H1 (cell line): ENCODE measurements at regions not wholly inside any gene's neighbourhood (a gene's known extent, or its start where the extent isn't known, plus 50 kb on each side); places are given as distances from the start of the nearest gene placed in this dataset.

Experiments used
- CTCF ChIA-PET: fragments of 300-600 bp; sonication (Branson Sonifier 250); formaldehyde crosslinking; loops from one replicate; lab custom pipeline; 2021; ENCODE audit not compliant: partially characterized antibody; lab: Charles Lee
- POLR2A ChIA-PET: fragments of 300-600 bp; sonication (Branson Sonifier 250); formaldehyde crosslinking; loops from one replicate; lab custom pipeline; 2021; ENCODE audit warnings: inconsistent platforms; ENCODE audit not compliant: partially characterized antibody; lab: Charles Lee
- DNase-seq, 2 experiments: peaks; one replicate each; pipeline versions ENCODE4 v3.0.0 to v3.0.0-alpha.2; 2010 to 2022; ENCODE audit warnings: low spot score in 2 of 2, low read depth in 1 of 2, mixed read lengths in 1 of 2
- FAIRE-seq: peaks from 2 replicates; lab custom pipeline; 2011; peaks lifted over from hg19 to GRCh38; lab: Jason Lieb, UNC
- H2AFZ ChIP-seq: 2 replicates; pipeline ENCODE4 v1.8.1; 2012; ENCODE audit warnings: low read length, inconsistent platforms
- H2AK5ac ChIP-seq: 2 replicates; pipeline ENCODE4 v1.6.1; 2013; ENCODE audit warnings: low read depth, low read length
- H2BK120ac ChIP-seq: replicated peaks from 2 replicates; pipeline ENCODE3; 2013; ENCODE audit warnings: low read depth, low read length, inconsistent platforms
- H2BK12ac ChIP-seq: 2 replicates; pipeline ENCODE4 v1.6.1; 2013; ENCODE audit warnings: low read depth, low read length
- H2BK15ac ChIP-seq: 2 replicates; pipeline ENCODE4 v1.6.1; 2013; ENCODE audit warnings: low read length
- H2BK20ac ChIP-seq: 2 replicates; pipeline ENCODE4 v1.6.1; 2013; ENCODE audit warnings: low read length
- H2BK5ac ChIP-seq: 2 replicates; pipeline ENCODE4 v1.6.1; 2013; ENCODE audit warnings: low read depth, low read length
- H3K14ac ChIP-seq: 2 replicates; pipeline ENCODE4 v1.6.1; 2013; ENCODE audit warnings: inconsistent platforms; ENCODE audit not compliant: insufficient read length
- H3K18ac ChIP-seq: 2 replicates; pipeline ENCODE4 v1.6.1; 2013; ENCODE audit warnings: low read length; ENCODE audit errors: extremely low read depth
- H3K23ac ChIP-seq: 2 replicates; pipeline ENCODE4 v1.6.1; 2013; ENCODE audit warnings: inconsistent platforms; ENCODE audit not compliant: insufficient read length
- H3K23me2 ChIP-seq: 2 replicates; pipeline ENCODE4 v1.6.1; 2013; ENCODE audit warnings: low read depth, low read length
- H3K27ac ChIP-seq: 2 replicates; pipeline ENCODE4 v1.6.1; 2011; ENCODE audit warnings: low read depth, low read length, inconsistent platforms
- H3K27me3 ChIP-seq, 4 experiments: replicated peaks in 1 of 4; 1 replicate in 1 of 4; 2 replicates in 3 of 4; pipeline versions ENCODE4 v1.6.1 to v1.8.1; 2011 to 2013; ENCODE audit warnings: low read length in 3 of 4, mild to moderate bottlenecking in 3 of 4, inconsistent platforms in 2 of 4, mixed read lengths in 2 of 4, moderate library complexity in 1 of 4; ENCODE audit not compliant: control insufficient read depth in 3 of 4, insufficient read depth in 3 of 4; ENCODE audit errors: extremely low read depth in 1 of 4
- H3K36me3 ChIP-seq, 4 experiments: 2 replicates each; pipeline versions ENCODE4 v1.6.1 to v1.8.1; 2011 to 2013; ENCODE audit warnings: mild to moderate bottlenecking in 4 of 4, low read length in 3 of 4, moderate library complexity in 2 of 4, control low read depth in 1 of 4, inconsistent platforms in 1 of 4; ENCODE audit not compliant: insufficient read depth in 4 of 4, control insufficient read depth in 2 of 4
- H3K4ac ChIP-seq: replicated peaks from 2 replicates; pipeline ENCODE3; 2013; ENCODE audit warnings: low read length, low read depth, mixed read lengths, inconsistent platforms; ENCODE audit not compliant: insufficient read length
- H3K4me1 ChIP-seq, 4 experiments: replicated peaks in 1 of 4; 1 replicate in 1 of 4; 2 replicates in 3 of 4; pipeline versions ENCODE4 v1.6.1 to v1.8.1; 2011 to 2013; ENCODE audit warnings: low read length in 3 of 4, inconsistent platforms in 2 of 4, mixed read lengths in 1 of 4; ENCODE audit not compliant: insufficient read depth in 4 of 4, control insufficient read depth in 3 of 4
- H3K4me2 ChIP-seq, 2 experiments: 2 replicates each; pipeline versions ENCODE4 v1.6.1 to v1.8.1; 2011 to 2013; ENCODE audit warnings: low read depth in 2 of 2, low read length in 2 of 2, control low read depth in 1 of 2, inconsistent platforms in 1 of 2, mild to moderate bottlenecking in 1 of 2; ENCODE audit not compliant: insufficient read depth in 1 of 2
- H3K4me3 ChIP-seq, 4 experiments: fragments of 200-600, 300-600 bp in 1 of 4; sonication (generic), shearing (Covaris generic), sonication (Bioruptor Twin) in 1 of 4; 2 replicates each; pipeline versions ENCODE4 v1.5.1 to v1.8.1; 2011 to 2016; ENCODE audit warnings: low read length in 4 of 4, low read depth in 3 of 4, control low read depth in 2 of 4, inconsistent platforms in 2 of 4, mild to moderate bottlenecking in 2 of 4, mixed read lengths in 1 of 4, moderate library complexity in 1 of 4; ENCODE audit not compliant: insufficient read depth in 2 of 4; ENCODE audit errors: extremely low read depth in 1 of 4
- H3K56ac ChIP-seq: replicated peaks from 2 replicates; pipeline ENCODE3; 2013; ENCODE audit warnings: low read depth, mild to moderate bottlenecking, mixed read lengths, low read length, inconsistent platforms; ENCODE audit not compliant: insufficient read length
- H3K79me1 ChIP-seq: 2 replicates; pipeline ENCODE4 v1.6.1; 2013; ENCODE audit warnings: low read depth, low read length, control low read depth
- H3K79me2 ChIP-seq, 2 experiments: 2 replicates each; pipeline versions ENCODE4 v1.6.1 to v1.8.1; 2012 to 2013; ENCODE audit warnings: low read length in 2 of 2, mild to moderate bottlenecking in 2 of 2, inconsistent platforms in 1 of 2; ENCODE audit not compliant: insufficient read depth in 2 of 2, control insufficient read depth in 1 of 2
- H3K9ac ChIP-seq, 4 experiments: replicated peaks in 1 of 4; 1 replicate in 1 of 4; 2 replicates in 3 of 4; pipeline versions ENCODE4 v1.6.1 to v1.8.1; 2011 to 2013; ENCODE audit warnings: low read depth in 3 of 4, low read length in 3 of 4, control low read depth in 2 of 4, mild to moderate bottlenecking in 2 of 4, moderate library complexity in 2 of 4, inconsistent platforms in 1 of 4; ENCODE audit errors: extremely low read depth in 1 of 4
- H3K9me3 ChIP-seq, 2 experiments: 2 replicates each; pipeline versions ENCODE4 v1.6.1 to v1.8.1; 2012 to 2013; ENCODE audit warnings: mild to moderate bottlenecking in 2 of 2, moderate library complexity in 2 of 2, control low read depth in 1 of 2, inconsistent platforms in 1 of 2, low read depth in 1 of 2, low read length in 1 of 2, mixed read lengths in 1 of 2; ENCODE audit not compliant: insufficient read depth in 2 of 2
- H4K20me1 ChIP-seq, 2 experiments: replicated peaks in 1 of 2; 2 replicates each; pipeline versions ENCODE3 to v1.8.1; 2011 to 2013; ENCODE audit warnings: inconsistent platforms in 2 of 2, low read length in 2 of 2, mild to moderate bottlenecking in 1 of 2; ENCODE audit not compliant: insufficient read depth in 2 of 2, control insufficient read depth in 1 of 2
- H4K5ac ChIP-seq: 2 replicates; pipeline ENCODE4 v1.6.1; 2013; ENCODE audit warnings: low read length, low read depth, mixed read lengths, inconsistent platforms; ENCODE audit not compliant: insufficient read length
- H4K8ac ChIP-seq: 2 replicates; pipeline ENCODE4 v1.8.0; 2013; ENCODE audit warnings: mild to moderate bottlenecking, moderate library complexity, low read length, inconsistent platforms; ENCODE audit not compliant: insufficient read depth; ENCODE audit errors: extremely low read depth
- H4K91ac ChIP-seq: replicated peaks from 2 replicates; pipeline ENCODE3; 2013; ENCODE audit warnings: low read length, mixed read lengths, inconsistent platforms; ENCODE audit not compliant: insufficient read length
- EP300 ChIP-seq, 2 experiments: IDR thresholded peaks; 1 replicate in 1 of 2; 2 replicates in 1 of 2; pipeline ENCODE4 v1.6.1; 2011 to 2012; ENCODE audit warnings: low read depth in 2 of 2, low read length in 2 of 2, mild to moderate bottlenecking in 2 of 2, borderline replicate concordance in 1 of 2, inconsistent platforms in 1 of 2, moderate library complexity in 1 of 2
- EZH2 ChIP-seq: fragments of 200-600 bp; sonication (generic); IDR thresholded peaks from 2 replicates; pipeline ENCODE4 v1.7.1; 2012; ENCODE audit warnings: low read depth, mild to moderate bottlenecking, moderate library complexity, low read length, inconsistent platforms; ENCODE audit not compliant: severe bottlenecking
- TBP ChIP-seq: IDR thresholded peaks from 2 replicates; pipeline ENCODE4 v1.6.1; 2011; ENCODE audit warnings: low read depth, low read length, improper control_type of control experiment
- WGBS, 2 experiments: shearing (Covaris generic) in 1 of 2; methylation state at CpG; one replicate each; pipeline versions ENCODE4 v1.1.6 to v1.1.7; 2013 to 2015; ENCODE audit warnings: low lambda C conversion rate in 2 of 2, mixed read lengths in 2 of 2, inconsistent platforms in 1 of 2, low coverage in 1 of 2, missing lambda C conversion rate in 1 of 2; ENCODE audit not compliant: insufficient replicate concordance in 2 of 2, insufficient coverage in 1 of 2, insufficient read length in 1 of 2; ENCODE audit errors: extremely low coverage in 1 of 2, missing lambda C conversion rate in 1 of 2; 5-methylcytosine and 5-hydroxymethylcytosine counted together

DNA sequence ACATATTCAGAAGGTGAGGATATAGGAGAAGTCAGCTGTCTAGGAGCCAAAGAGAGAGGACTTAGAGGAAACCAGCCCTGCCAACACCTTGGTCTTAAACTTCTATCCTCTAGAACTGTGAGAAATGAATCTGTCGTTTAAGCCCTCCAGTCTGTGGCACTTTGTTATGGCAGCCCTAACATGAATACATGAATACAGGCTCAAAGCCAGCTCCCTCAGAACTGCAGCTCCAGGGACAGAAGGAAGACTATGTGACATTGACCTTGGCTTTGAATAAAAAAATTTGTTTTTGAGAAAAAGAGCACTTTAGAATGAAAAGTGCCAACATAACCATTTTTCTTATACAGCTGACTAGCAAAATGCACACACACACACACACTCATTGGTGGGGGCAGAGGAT is 110.9 kb upstream of the ATP2B2 start:
- Histone ChIP-seq H2BK12ac (no peak overlapping the region), H3K23me2 (no peaks in the 10 kb centered on the region), H4K20me1 (no peaks in the 10 kb centered on the region), H3K4ac (no peak overlapping the region), H4K5ac (no peak overlapping the region), H2BK5ac (no peak overlapping the region), H3K79me1 (no peaks in the 10 kb centered on the region), H3K4me2 (no peak overlapping the region), H3K14ac (no peak overlapping the region), H3K9ac (no peak overlapping the region), H3K36me3 (no peaks in the 10 kb centered on the region), H3K4me1 (peaks cover 0 to 3% (median 0%) of the 10 kb centered on the region in 4 experiments; a peak in 1 of 7 replicates), H4K8ac (no peak overlapping the region), H3K79me2 (no peaks in the 10 kb centered on the region), H3K23ac (no peak overlapping the region), H3K4me3 (no peak overlapping the region), H2AFZ (no peak overlapping the region), H4K91ac (no peak overlapping the region), H2BK15ac (no peak overlapping the region), H2BK20ac (no peak overlapping the region), H3K9me3 (peaks cover 25 to 27% of the 10 kb centered on the region in 2 experiments), H3K27me3 (no peaks in the 10 kb centered on the region), H3K18ac (no peak overlapping the region), H3K27ac (no peak overlapping the region), H3K56ac (no peak overlapping the region), H2AK5ac (no peak overlapping the region), H2BK120ac (no peak overlapping the region)
- ChIA-PET CTCF (no interaction called here), POLR2A (no interaction called here)
- no peak for DNase-seq
- TF ChIP-seq EP300 (IDR thresholded peaks at IDR 0.05; ENCODE audit: borderline replicate concordance in 1 of 2, low read depth in 2 of 2, low read length in 2 of 2) (no peak), TBP (no peak), EZH2 (no peak)
- no peak for FAIRE-seq
- WGBS, 2 experiments: 93% methylated on average over 1 of the region's 1 CpG; no CpG with 5 or more reads in 1 of the 2 experiments
